NCI-H2171 (cell line): ENCODE measurements at regions not wholly inside any gene's neighbourhood (a gene's known extent, or its start where the extent isn't known, plus 50 kb on each side); places are given as distances from the start of the nearest gene placed in this dataset.
"Not testable (repeated sequence)": the region's sequence is repeated elsewhere in the genome, so short reads cannot be mapped to it uniquely, and the experiment has no call there.

ENCODE experiments used
- DNase-seq: peaks from one replicate; lab custom pipeline; 2025; lab: John Stamatoyannopoulos, UW

GRCh38 chr5:130724658-130725057 lies 440.4 kb downstream of the HINT1 start:
- no peak for DNase-seq

GRCh38 chr5:130720355-130720754 lies 444.7 kb downstream of the HINT1 start:
- no peak for DNase-seq

GRCh38 chr5:130715541-130715940 lies 449.5 kb downstream of the HINT1 start:
- no peak for DNase-seq

- DNase-seq = no peak
These were observed 450.9 kb downstream of the HINT1 start for GRCh38 chr5:130714200-130714599.

- DNase-seq = no peak
These were observed 452.7 kb downstream of the HINT1 start for GRCh38 chr5:130712324-130712723.

GRCh38 chr5:130710596-130710995 lies 454.5 kb downstream of the HINT1 start:
- DNase-seq = no peak

- no peak for DNase-seq
These were observed 456.3 kb downstream of the HINT1 start for GRCh38 chr5:130708754-130709153.

GRCh38 chr5:130706696-130707095 lies 458.4 kb downstream of the HINT1 start:
- no peak for DNase-seq

GRCh38 chr5:130705368-130705767 lies 459.7 kb downstream of the HINT1 start:
- no peak for DNase-seq

- no peak for DNase-seq
These were observed 471.5 kb downstream of the HINT1 start for GRCh38 chr5:130693509-130693908.

GRCh38 chr5:130692770-130693169 lies 472.3 kb downstream of the HINT1 start:
- no peak for DNase-seq

- DNase-seq = no peak
These were observed 475.2 kb downstream of the HINT1 start for GRCh38 chr5:130689831-130690230.

- DNase-seq = no peak
These were observed 477.8 kb downstream of the HINT1 start for GRCh38 chr5:130687085-130687733.

GRCh38 chr5:130678637-130679036 lies 486.4 kb downstream of the HINT1 start:
- no peak for DNase-seq

GRCh38 chr5:130666462-130666861 lies 498.6 kb downstream of the HINT1 start:
- no peak for DNase-seq

GRCh38 chr5:130652176-130652575 lies 512.9 kb downstream of the HINT1 start:
- DNase-seq = no peak

GRCh38 chr5:130651440-130651839 lies 513.6 kb downstream of the HINT1 start:
- DNase-seq = no peak

- DNase-seq = no peak
These were observed 521.7 kb downstream of the HINT1 start for GRCh38 chr5:130643321-130643720.

GRCh38 chr5:130642461-130642860 lies 522.6 kb downstream of the HINT1 start:
- DNase-seq = no peak

- DNase-seq = no peak
These were observed 537.9 kb downstream of the HINT1 start for GRCh38 chr5:130627145-130627544.

GRCh38 chr5:130624805-130625204 lies 540.3 kb downstream of the HINT1 start:
- DNase-seq = no peak

GRCh38 chr5:130616161-130616560 lies 548.9 kb downstream of the HINT1 start:
- no peak for DNase-seq

GRCh38 chr5:130605234-130605633 lies 559.8 kb downstream of the HINT1 start:
- DNase-seq = no peak

GRCh38 chr5:130596647-130597046 lies 568.4 kb downstream of the HINT1 start:
- not testable (repeated sequence) for DNase-seq
